ENCODE measurements at regions not wholly inside any gene's neighbourhood (a gene's known extent, or its start where the extent isn't known, plus 50 kb on each side); places are given as distances from the start of the nearest gene placed in this dataset.

- TF ChIP-seq CTCF (conservative IDR thresholded peaks at IDR 0.05; ENCODE audit: low read depth, low read length): no peak
- no peak for TF ChIP-seq EZH2 (IDR thresholded peaks at IDR 0.05; ENCODE audit: borderline replicate concordance, low read depth, low read length, poor library complexity, severe bottlenecking)
These were observed 546.6 kb upstream of the CDH2 start for GRCh38 chr18:28723506-28723905.

Data from A673 (cell line).